ENCODE measurements at regions not wholly inside any gene's neighbourhood (a gene's known extent, or its start where the extent isn't known, plus 50 kb on each side); places are given as distances from the start of the nearest gene placed in this dataset.

DNA sequence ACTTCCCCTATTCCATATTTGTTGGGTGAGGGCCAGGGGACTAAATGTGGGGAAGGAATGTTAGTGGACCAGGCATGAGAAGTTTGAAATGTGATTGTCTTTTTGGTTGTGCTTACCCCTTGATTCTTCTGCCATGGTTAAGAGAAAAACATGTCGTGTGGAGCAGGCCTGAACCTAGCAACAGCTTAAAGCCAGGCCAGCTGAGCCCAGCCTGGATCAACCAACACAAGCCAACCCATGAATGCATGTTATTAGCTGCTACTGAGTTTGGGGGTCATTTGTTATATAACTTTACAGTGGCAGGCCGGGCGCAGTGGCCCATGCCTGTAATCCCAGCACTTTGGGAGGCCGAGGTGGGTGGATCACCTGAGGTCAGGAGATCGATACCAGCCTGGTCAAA, 52.4 kb upstream of the TRIO start:
- no peak for DNase-seq (ENCODE audit: low spot score)

DNA sequence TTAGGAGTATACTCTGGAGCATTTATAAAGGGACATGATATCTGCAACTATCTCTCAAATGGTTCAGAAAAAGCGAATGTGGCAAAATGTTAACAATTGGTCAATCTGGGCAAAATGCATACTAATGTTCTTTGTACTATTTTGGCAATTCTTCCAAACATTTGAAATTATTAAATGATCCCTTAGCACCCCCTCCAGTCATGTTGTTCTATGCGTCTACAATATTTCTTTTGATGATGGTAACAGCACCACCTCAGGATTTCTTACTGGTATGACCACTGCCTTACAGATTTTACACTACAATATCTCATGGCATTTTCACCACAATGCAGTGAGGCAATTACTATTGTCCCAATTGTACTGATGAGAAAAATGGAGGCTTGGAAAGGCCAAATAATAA, 52.9 kb upstream of the TRIO start:
- no peak for DNase-seq (ENCODE audit: low spot score)

DNA sequence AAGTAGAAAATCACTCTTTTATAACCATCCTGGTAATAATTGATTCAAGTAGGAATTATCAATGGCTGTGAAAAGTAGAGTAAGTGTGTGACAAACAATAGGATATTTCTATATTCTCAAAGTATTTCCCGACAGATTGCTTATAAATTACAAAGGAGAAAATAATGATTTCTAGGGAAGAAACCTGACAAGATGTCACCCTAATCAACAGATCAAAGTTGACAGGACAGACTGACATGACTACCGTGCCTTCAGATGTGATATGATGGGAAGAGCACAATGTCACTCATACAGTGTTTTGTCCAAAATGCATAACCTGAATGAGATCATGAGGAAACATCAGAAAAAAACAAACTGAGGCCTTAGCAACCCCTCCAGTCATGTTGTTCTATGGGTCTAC, 53.9 kb upstream of the TRIO start:
- no peak for DNase-seq (ENCODE audit: low spot score)

DNA sequence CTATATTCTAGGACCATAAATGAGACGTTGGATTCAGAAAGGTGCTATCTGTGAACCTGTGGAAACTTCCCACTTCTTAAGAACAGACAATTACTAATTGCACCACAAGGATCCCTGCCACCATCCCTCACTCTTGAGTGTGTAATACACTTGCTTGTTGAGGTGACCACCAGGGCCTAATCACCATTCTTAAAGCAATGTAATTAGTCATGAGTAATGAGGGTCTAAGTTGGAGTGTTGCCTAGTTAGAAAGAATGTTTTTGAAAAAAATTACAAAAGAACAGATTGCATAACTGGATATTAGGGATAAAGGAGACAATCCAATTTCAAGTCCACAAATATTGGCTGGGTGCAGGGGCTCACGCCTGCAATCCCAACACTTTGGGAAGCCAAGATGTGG, 56.9 kb upstream of the TRIO start:
- DNase-seq (ENCODE audit: low spot score): no peak

DNA sequence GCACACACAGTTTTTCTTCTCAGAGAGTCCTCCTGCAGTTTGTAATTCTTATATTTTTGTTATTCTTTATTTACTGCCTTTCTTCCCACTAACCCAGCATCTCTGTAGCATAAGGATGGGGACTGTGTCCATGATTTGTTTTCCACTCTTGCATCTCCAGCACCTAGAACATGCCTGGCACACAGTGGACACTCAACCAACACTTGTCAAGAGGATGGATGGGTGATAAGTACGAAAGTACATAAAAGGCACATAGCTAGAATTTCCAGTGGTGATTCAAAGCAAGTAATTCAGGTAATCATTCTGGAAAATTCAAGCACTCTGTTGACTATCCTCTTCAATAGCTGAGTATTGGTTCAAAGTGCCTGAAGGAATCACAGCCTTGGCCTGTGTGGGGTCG, 60.2 kb upstream of the TRIO start:
- DNase-seq (ENCODE audit: low spot score): no peak

DNA sequence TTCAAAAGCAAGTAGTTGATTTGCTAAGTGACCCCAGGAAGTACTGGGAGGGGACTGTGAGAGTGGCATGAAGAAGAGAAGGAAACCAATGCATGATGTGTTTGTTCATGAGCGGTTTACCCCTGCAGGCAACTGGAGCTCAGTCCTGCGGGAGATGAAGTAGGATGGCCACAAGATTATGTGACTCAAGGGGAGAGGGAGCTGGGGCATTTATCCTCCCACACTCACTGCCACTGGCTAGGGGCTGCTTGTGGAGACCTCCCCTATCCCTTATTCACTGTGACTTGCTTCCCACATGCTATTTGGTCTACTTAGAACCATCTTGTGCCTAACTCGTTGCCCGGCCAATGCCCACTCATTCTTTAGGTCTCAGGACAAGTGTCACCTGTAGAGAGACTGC, 60.6 kb upstream of the TRIO start:
- DNase-seq (ENCODE audit: low spot score): no peak

DNA sequence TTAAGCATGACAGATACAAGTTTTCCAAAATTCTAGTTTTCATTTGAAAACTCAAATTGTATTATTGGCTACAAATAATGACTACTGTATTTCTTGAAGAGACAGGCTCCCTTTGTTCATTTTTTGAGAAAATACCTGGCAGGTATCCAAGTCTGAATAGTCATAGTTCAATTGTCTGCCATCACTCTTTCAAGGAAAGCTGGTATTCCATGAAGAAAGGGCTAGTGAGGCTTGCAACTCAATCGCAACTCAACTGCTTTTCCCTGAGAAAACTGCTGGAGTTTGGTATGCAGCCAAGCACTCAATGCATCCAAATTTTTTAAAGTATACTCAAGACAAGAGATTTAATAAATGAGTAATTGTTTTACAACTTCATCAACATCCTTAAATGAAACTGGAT, 61.4 kb upstream of the TRIO start:
- DNase-seq (ENCODE audit: low spot score): no peak

DNA sequence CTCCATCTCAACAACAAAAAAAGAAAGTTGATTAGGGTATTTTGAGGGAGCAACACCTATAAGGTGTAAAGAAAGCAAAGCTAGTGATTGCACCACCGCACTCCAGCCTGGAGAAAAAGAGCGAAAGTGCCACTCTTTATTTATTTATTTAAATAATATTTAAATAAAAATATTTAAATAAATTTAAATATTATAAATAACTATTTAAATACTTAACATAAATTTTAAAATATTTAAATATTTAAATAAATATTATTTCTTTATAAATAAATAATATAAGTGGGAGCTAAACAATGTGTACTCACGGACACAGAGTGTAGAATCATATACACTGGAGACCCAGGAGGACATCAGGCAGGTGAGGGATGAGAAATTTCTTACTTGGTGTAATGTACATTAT, 64.4 kb upstream of the TRIO start:
- no peak for DNase-seq (ENCODE audit: low spot score)

DNA sequence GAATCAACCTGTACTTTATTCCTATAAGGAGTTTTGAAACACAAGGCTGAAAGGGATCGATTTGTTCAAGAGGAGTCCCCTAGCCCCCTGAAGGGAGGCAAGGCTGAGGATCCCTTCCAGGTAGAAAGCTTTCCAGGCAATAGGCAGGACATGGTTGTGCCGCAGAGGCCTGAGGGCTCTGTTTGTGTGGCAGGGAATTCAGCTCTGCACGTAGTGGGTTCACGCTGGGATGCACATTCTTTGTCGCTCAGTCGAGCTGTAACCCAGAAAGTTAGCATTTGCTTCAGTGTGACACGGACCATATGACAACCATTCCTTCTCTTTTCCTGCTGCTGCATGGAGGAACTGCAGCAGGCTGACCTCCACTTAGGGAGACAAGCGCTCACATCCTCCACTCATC, 65.6 kb upstream of the TRIO start:
- no peak for DNase-seq (ENCODE audit: low spot score)

DNA sequence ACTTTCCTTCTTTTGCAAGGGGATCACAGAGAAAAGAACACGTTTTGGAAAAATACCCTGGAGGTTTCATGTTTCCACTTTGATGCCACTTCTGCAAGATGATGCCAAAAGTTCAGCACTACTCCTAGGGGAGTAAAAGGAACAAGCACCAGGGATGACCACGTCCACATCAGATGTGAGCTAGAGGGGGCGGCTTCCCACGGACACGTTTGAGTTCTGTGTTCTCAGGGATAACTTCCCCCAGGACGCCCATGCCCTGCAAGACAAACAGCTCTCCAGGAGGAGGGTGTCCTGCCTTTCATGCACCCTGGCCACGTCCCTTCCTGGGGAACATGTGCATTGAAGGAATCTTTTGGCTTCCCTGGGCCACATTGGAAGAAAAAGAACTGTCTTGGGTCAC, 66.6 kb upstream of the TRIO start:
- no peak for DNase-seq (ENCODE audit: low spot score)

DNA sequence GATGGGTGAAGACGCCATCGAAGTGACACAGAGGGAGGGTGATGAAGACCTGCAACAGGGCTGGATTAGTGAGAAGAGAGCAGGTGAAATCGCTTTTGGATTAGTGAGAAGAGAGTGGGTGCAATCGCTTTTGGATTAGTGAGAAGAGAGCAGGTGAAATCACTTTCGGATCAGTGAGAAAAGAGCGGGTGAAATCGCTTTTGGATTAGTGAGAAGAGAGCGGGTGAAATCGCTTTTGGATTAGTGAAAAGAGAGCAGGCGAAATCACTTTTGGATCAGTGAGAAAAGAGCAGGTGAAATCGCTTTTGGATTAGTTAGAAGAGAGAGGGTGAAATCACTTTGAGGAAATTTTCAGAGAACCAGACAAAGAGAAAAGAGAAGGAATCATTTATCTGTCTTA, 67.2 kb upstream of the TRIO start:
- DNase-seq (ENCODE audit: low spot score): no peak

DNA sequence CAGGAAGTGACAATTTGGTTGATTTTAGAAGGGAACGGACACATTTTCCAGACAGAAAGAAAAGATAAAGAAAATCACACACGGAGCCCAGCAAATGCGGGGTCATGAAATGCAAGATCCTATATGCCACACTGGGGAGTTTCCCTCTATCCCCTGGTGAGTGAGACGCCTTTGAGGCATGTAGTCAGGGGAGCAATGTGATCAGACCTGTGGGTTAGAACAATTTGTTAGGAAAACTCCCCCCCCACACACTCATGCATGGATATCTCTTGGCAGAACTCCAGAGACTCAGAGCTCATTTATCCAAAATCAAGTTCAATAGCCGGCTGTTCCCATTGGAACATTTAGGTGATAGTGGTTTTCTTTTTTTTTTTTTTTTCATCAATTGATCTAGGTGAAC, 71.7 kb upstream of the TRIO start:
- DNase-seq (ENCODE audit: low spot score): no peak

DNA sequence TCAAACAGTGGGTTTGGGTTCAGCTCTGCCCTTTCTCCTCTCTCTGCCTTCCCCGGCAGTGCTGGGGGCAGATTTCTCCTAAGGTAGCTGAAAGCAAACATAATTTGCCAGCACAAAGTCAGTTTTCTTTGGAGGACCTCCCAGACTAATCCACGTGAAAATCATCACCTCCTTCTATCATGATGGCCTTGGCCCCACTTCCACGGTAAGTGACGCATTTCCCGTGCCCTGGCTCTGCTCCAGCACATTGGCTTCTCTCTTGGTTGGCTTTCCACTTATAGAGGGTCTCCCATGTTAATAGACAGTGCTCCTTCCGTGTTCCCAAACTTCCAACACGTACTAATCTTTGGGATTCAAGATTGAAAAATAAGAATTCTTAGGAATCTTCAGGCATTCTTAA, 74.1 kb upstream of the TRIO start:
- no peak for DNase-seq (ENCODE audit: low spot score)

DNA sequence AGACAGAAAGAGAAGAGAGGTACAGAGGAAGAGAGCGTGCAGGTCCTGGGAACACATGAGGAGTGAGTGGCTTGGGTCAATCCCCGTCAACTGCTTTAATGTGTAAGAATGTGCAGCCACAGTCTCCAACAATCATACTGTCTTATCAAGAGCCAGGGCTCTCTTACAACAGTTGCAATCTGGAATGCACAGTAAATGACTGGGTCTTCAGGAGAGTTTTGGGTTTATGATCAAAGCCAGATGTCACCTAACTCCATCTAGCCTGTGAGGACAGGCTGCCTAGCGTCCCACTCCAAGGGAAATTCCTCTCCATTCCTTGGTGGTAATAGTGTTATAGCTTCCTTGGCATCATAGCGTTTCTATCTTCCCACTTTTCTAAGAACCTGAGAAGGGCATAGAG, 75.0 kb upstream of the TRIO start:
- DNase-seq (ENCODE audit: low spot score): no peak

DNA sequence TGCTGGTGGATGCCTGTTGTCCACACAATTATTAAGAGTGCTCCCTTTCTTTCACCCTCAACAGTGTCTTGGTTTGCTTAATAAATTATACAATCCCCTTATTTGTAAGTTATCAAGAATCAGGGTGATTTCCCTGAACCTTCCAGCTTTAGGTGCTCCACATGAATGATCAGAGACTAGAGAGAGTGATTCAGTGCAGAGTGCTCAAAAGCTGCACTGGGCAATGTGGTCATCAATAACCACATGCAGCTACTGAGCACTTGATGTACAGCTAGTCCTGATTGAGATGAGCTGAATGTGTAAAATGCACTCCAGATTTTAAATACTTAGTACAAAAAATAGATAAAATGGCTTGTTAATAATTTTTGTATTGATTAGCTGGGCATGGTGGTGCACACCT, 76.8 kb upstream of the TRIO start:
- no peak for DNase-seq (ENCODE audit: low spot score)

DNA sequence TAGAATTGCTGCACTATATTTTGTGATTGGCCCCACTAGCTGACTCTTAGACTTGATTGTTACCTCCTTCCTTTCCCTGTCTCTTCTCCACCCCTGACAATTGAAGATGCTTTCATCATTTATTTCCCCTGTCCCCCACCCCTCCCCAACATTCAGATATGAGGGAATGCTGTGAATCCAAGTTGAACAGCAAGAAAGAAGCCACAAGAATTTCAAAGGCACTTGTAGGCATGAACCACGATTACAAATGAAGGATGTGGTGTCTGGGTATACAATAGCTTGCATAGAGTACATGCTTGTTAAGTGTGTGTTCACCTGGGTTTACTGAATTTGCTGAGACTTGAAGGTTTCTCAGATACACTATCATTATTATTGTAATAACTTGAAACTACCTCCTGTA, 78.3 kb upstream of the TRIO start:
- DNase-seq (ENCODE audit: low spot score): no peak

DNA sequence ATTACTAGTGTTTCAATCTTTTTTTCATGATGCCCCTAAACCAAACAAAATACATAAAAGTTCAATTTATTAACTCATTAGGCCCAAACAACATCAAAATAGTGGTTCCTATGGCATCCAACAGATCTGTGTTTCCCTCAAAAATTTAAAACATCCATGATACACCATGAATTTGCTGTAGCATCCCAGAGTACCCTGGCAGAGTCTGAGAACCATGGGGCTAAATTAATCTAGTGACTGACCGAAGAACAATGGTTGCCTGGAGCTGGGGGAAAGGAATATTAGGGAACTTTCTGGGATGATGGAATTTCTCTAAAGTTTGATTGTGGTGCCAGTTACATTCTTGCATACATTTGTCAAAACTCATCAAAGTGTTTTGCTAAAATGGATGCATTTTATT, 79.5 kb upstream of the TRIO start:
- DNase-seq (ENCODE audit: low spot score): no peak

DNA sequence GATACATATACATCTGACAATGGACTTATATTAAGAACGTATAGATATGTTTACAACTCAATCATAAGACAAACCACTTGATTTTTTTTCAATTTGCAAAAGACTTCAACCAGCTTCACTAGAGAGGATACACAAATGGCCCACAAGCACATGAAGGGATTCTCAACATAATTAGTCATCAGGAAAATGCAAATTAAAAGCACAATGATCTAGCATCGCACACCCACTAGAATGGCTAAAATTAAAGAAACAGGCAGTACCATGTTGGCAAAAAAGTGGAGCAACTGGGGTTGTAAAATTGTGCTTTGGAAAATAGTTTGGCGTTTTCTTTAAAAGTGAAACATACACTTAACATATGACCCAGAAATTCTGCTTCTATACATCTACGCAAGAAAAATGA, 80.0 kb upstream of the TRIO start:
- no peak for DNase-seq (ENCODE audit: low spot score)

DNA sequence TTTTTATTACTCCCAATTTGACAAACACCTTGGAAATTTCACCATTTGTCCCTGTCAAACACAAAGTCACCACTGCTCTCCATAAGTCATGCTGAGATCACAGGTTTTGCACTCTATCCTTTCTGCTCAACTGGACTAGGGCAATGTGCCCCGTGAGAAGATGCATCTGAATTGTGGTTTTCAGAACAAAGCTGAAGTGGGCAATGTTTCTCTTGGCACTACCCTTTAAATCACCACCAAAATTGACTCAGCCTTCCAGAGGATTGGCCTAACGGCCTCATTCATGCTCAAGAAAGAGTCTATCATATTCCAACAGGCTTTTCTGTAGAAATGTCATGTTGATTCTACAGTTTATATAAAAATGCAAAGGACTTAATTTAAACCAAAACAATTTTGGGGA, 81.0 kb upstream of the TRIO start:
- no peak for DNase-seq (ENCODE audit: low spot score)

DNA sequence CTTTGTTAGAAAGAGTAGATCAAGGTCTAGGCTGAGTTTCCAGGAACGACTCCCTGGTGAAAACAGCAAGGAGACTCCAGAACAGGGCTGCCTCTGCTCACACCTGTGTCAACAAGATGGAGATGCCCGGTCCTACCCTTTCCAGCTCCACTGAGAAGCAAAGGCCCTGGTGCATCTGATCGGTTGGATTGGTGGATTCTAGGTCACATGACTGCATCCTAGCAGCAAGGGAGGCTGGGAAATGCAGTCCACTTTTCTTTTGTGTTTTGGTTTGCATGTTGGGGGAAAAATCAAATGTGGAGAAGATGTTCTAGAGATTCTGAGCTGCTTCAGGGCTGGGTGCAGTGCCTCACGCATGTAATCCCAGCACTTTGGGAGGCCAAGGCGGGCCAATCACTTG, 82.0 kb upstream of the TRIO start:
- DNase-seq (ENCODE audit: low spot score): no peak

DNA sequence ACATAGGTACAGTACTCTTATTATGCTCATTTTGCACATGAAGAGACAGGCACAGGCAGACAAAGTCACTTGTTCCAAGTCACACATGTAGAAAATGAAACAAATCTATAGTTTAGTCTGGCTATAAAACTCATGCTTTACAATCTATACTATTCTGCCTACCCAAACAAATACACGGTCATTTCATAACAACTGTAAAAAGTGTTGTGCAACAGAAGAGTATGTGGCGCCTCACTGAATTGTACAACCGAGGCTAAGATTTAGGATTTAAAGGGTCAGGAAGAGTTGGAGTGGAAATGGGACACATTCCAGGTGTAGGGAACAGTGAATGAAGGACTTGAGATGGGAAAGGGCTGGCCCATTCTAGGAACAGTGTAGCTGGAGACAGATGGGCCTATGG, 82.9 kb upstream of the TRIO start:
- no peak for DNase-seq (ENCODE audit: low spot score)

DNA sequence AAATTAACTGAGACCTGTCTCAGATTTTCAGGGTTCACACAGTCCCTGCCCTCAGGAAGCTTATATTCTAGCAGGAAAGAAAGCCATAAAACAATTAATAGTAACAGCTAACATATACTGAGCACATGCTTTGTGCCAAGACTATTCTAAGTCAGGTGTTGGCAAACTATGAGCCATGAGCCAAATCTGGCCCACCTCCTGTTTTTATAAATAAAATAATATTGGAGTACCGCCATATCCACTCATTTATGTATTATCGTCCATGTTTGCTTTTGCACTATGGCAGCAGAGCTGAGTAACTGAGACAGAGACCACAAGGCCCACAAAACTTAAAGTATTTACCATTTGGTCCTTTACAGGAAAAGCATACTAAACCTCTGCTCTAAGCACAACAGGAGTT, 83.3 kb upstream of the TRIO start:
- no peak for DNase-seq (ENCODE audit: low spot score)

DNA sequence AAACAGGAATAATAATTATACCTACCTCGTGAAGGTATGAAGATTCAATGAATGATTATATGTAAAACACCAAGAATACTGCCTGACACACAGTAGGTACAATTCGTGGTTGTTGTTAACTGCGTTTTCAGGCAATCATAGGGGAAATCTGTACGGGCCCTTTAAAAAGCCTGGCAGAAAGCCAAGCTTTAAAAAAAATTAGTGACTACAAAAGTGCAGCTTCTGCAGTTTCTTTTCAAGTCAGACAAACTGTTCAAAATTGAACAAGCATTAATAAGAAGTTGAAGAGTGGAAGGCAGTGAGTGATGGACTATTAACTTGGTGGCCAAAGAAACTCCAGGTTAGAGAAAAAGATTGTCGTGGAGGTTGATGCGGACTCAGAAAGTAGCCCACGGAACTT, 85.9 kb upstream of the TRIO start:
- DNase-seq (ENCODE audit: low spot score): no peak

DNA sequence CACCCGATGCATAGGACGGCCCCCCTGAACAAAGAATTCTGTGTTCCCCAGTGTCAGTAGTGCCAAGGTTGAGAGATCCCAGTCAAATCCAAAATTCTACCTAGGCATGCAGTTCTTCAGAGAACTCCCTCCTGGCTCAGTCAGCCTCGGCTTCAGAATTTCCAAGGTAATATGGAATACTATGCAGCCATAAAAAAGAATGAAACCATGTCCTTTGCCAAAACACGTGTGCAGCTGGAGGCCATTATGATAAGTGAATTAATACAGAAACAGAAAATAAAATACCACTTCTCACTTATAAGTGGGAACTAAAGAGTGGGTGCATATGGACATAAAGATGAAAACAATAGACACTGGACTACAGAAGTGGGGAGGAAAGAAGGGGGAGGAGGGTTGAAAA, 87.1 kb upstream of the TRIO start:
- DNase-seq (ENCODE audit: low spot score): no peak
